IMR-90 (cell line): ENCODE measurements at regions not wholly inside any gene's neighbourhood (a gene's known extent, or its start where the extent isn't known, plus 50 kb on each side); places are given as distances from the start of the nearest gene placed in this dataset.

Experiments
- CTCF ChIP-seq: conservative IDR thresholded peaks from 2 replicates; pipeline ENCODE4 v1.5.1; 2012; ENCODE audit warnings: mild to moderate bottlenecking, low read depth, low read length, improper control_type of control experiment
- ELK1 ChIP-seq: fragments of 150-350 bp; IDR thresholded peaks from 2 replicates; pipeline ENCODE4 v1.6.1; 2016; ENCODE audit warnings: low read depth, mild to moderate bottlenecking, low read length, moderate library complexity, borderline replicate concordance
- MAFK ChIP-seq: IDR thresholded peaks from 2 replicates; pipeline ENCODE4 v1.6.1; 2012; ENCODE audit warnings: low read depth, low read length, improper control_type of control experiment
- NFE2L2 ChIP-seq: fragments of 150-350 bp; IDR thresholded peaks from 2 replicates; pipeline ENCODE4 v1.6.1; 2016; ENCODE audit warnings: low read depth, mild to moderate bottlenecking, low read length
- POLR2A ChIP-seq: IDR thresholded peaks from 2 replicates; pipeline ENCODE4 v1.6.1; 2012; ENCODE audit warnings: mild to moderate bottlenecking, low read depth, low read length
- RAD21 ChIP-seq: IDR thresholded peaks from 2 replicates; pipeline ENCODE4 v1.6.1; 2012; ENCODE audit warnings: low read length, improper control_type of control experiment
- RFX5 ChIP-seq: IDR thresholded peaks from 2 replicates; pipeline ENCODE4 v1.8.0; 2012; ENCODE audit warnings: low read depth, mild to moderate bottlenecking, low read length, moderate library complexity
- SMC3 ChIP-seq: fragments of 150-350 bp; IDR thresholded peaks from 2 replicates; pipeline ENCODE4 v1.6.1; 2016; ENCODE audit warnings: low read depth, mild to moderate bottlenecking, antibody characterized with exemption, low read length, moderate library complexity
- USF2 ChIP-seq: fragments of 150-350 bp; IDR thresholded peaks from 2 replicates; pipeline ENCODE4 v1.6.1; 2017; ENCODE audit warnings: mild to moderate bottlenecking, antibody characterized with exemption, low read length, low read depth

- no peak for TF ChIP-seq SMC3
- no peak for TF ChIP-seq POLR2A
- no peak for TF ChIP-seq RFX5
- no peak for TF ChIP-seq NFE2L2
- no peak for TF ChIP-seq CTCF
- TF ChIP-seq ELK1 = no peak
- no peak for TF ChIP-seq USF2
- no peak for TF ChIP-seq MAFK
- TF ChIP-seq RAD21 = no peak
Observed at GRCh38 chr11:115929618-115930129, 425.5 kb upstream of the CADM1 start.
